Adrenal gland (tissue), 5 donors: ENCODE measurements at regions not wholly inside any gene's neighbourhood (a gene's known extent, or its start where the extent isn't known, plus 50 kb on each side); places are given as distances from the start of the nearest gene placed in this dataset.

ENCODE experiments used
- CTCF ChIP-seq, 6 experiments: fragments of 450-650 bp in 4 of 6; fragments of 200-600 bp in 2 of 6; sonication (generic) in 1 of 6; IDR thresholded peaks; 1 replicate in 5 of 6; 2 replicates in 1 of 6; pipeline versions ENCODE4 v1.5.1 to v1.8.0; 2016 to 2021; ENCODE audit warnings: antibody characterized with exemption in 6 of 6, mild to moderate bottlenecking in 2 of 6, moderate library complexity in 1 of 6
- POLR2A ChIP-seq, 2 donors: fragments of 450-650 bp; IDR thresholded peaks; one replicate each; pipeline ENCODE4 v1.6.1; 2017; ENCODE audit warnings: antibody characterized with exemption in 2 of 2, mild to moderate bottlenecking in 2 of 2, moderate library complexity in 1 of 2
- donor health status: DM: no; HTN: no; CAD: no.

GRCh38 chr13:68745502-68745901 lies 1362.1 kb upstream of the ATXN8OS start:
- TF ChIP-seq CTCF (IDR thresholded peaks at IDR 0.05) (no peak), POLR2A (IDR thresholded peaks at IDR 0.05) (no peak)
